Ovary (tissue), 3 donors: ENCODE measurements at regions not wholly inside any gene's neighbourhood (a gene's known extent, or its start where the extent isn't known, plus 50 kb on each side); places are given as distances from the start of the nearest gene placed in this dataset.

ENCODE experiments used
- CTCF ChIP-seq, 3 donors: fragments of 450-650 bp in 2 of 3; fragments of 200-600 bp in 1 of 3; IDR thresholded peaks; one replicate each; pipeline versions ENCODE4 v1.5.1 to v1.8.0; 2016 to 2022; ENCODE audit warnings: antibody characterized with exemption in 3 of 3, mild to moderate bottlenecking in 1 of 3
- EP300 ChIP-seq: sonication (generic); formaldehyde crosslinking; IDR thresholded peaks from one replicate; pipeline ENCODE4 v1.6.1; 2017; ENCODE audit warnings: antibody characterized with exemption
- donor health status: DM: no; HTN: no; CAD: no.

DNA sequence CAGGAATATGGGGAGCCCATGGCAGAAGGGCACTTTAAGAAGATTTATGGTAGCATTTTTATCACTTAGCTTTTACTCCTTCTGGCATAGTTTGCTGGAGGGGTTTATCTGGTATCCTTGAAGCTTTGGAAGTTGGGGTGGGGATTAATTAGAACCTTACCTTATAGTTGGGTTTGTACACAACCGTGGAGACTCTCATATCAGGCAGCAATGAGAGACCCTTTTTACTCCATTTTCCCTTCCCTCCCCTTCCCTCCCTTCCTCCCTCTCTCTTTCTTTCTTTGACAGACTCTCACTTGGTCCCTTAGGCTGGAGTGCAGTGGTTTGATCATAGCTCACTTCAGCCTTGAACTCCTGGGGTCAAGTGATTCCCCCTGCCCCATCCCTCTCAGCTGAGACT is 465.8 kb upstream of the PODXL start:
- no peak for TF ChIP-seq EP300
- TF ChIP-seq CTCF (IDR thresholded peaks at IDR 0.05): no peak
